ELR (cell line): ENCODE measurements at regions not wholly inside any gene's neighbourhood (a gene's known extent, or its start where the extent isn't known, plus 50 kb on each side); places are given as distances from the start of the nearest gene placed in this dataset.

Source experiments
- DNase-seq: peaks from one replicate; pipeline ENCODE4 v3.0.0-alpha.2; 2015; ENCODE audit warnings: low read depth

DNA sequence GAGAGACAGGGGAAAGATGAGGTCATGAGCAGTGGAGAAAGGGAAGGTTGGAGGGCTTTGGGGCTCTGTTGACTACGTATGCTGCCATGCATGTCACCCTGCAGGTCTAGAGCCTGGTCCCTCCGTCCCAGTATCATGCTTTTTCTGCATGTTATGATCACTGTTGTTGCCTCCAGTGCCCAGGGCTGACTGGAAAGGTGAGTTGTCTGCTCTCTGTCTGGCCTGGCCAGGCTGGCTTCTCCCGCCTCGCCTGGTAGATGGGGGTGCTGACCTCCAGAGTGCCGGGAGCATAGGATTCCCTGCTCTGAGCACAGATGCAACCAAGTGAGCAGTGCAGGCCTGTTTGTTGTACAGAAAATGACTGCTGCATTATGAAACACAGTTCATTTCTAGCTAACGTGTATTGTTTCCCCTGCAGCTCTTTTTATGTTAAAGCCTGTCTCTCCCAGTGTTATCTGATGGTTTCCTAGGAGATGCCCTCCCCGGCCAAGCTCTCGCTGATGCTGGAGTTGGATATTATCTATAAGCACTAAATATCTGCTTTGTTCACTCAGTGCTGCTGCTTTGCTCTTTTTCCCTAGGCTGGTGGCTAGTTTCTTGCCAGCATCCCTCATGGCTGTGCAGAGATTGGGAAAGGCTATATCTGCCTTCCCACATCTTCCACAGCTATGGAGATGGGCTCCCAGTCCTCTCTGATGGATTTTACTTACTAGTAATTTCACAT lies 158.2 kb downstream of the TDRD15 start:
- DNase-seq: no peak

DNA sequence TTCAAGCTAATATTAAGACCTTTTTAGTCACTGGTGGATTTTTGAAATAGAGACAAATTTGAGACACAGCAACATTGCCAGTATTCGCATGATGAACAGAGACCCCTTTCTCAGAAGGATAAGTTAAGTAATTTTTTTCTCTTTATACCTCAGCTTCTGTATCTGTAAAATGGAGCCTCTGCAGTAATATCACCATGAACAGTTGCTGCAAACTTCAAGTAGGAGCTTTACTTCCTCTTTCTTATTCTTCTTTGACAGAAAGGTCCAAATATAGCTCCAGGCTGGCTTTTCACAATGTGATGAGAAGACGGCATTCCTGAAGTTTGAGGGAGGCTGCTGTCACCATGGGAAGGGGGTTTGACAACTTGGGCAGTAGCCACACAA lies 158.7 kb downstream of the TDRD15 start:
- no peak for DNase-seq

DNA sequence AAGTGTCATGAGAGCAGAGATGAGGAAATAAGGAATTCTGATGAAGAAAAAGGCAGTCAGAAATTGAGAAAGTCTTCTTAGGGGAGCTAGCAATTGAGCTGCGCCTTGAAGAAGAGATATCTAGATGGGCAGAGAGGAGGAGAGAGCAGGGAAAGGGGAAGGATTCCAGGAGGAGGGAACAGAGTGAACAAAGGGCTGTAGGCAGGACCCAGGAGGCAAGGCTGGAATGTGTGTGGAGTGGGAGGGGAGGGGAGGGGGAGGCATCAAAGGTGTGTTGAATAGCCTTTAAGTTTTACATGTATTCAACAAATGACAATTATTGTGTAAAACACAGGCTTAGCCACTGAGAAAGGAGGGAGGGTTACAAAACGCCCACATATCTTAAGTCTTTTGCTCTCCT lies 164.5 kb downstream of the TDRD15 start:
- no peak for DNase-seq

DNA sequence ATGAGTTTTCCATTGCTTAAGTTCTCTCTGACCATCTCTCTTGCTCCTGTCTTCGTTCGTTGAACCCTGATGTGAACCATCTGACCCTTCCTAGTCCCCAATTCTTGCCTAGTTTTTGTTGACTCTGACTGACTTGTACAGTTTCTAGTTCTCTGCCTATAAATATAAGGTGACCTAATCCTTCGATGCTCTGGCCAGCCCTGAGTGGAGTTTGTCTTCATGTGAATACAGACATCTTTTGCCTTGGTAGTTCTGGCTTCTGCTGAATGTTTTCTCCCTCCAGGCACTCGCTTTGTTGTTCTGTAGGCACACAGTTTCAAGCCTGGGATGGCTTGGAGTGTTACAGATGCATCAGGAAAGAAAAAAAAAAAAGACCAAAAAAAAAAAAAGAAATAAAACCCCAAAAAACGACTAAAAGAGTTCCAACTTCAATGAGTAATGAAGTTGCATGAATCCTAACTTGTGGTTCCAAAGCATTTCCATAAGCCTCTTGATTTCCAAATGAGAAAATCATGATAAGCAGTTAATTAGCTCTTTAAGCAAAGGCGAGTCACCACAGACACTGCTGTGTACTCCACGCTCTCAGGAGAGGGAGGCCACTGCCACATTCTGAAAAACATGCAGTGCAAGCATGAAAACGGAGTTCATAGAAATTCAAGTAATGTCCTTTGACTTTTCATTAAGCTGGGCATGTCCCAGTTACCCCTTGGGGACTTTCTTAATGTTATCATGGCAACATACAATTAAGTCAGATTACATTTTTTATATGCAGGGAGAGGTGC lies 165.2 kb downstream of the TDRD15 start:
- DNase-seq: no peak

DNA sequence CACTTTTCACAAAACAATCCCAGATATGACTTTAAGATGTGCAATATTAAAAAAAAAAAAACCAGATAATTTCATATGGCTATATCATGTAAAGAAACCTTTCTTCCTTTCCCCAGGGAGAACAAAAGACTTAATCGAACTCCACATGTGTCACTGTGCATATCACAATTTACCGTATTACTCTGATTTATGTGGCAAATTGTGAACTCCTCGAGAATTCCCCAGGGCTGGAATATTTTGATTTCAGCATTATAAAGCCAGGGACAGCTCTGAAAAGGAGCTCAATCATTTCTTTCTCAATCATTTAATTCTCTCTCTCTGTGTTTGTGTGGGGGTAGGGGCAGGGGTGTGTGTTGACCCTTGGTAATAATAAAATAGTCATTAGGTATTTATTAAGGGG lies 165.8 kb downstream of the TDRD15 start:
- no peak for DNase-seq

DNA sequence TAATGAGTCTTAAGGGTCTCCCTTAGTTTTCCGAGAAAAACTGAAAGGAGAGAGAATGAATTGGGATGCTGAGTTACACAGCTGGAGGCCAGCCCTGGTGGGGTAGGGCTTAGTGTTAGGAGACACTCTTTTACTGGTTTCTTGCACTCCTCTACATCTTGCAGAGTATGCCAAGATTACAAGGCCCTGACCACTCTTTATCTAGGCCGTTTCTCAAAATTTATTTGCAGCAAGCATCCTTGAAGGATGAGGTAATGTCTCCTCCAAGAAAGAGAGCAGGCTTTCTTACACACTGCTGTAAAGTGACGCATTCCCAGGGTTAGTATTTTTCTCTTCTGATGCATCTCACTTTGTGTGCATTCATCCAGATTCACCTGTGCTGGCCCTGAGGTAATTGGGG lies 166.2 kb downstream of the TDRD15 start:
- no peak for DNase-seq

DNA sequence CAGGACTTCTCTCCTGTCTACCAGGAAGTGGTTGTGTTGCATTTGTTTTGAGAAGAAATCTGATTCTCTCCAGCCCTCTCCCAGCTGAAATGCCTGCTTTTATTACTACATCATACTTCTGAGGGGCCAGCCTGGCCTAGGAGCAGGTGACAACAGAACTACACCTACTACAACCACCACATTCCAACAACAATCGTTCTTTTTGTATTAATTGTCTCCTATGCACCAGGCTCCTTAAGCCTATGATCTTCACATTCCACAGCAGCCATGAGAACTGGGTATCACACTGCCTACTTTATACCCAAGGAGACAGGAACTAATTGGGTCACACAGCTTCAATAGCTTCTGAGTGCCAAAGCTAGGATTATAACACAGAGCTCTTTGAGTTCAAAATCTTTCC lies 167.7 kb downstream of the TDRD15 start:
- no peak for DNase-seq

DNA sequence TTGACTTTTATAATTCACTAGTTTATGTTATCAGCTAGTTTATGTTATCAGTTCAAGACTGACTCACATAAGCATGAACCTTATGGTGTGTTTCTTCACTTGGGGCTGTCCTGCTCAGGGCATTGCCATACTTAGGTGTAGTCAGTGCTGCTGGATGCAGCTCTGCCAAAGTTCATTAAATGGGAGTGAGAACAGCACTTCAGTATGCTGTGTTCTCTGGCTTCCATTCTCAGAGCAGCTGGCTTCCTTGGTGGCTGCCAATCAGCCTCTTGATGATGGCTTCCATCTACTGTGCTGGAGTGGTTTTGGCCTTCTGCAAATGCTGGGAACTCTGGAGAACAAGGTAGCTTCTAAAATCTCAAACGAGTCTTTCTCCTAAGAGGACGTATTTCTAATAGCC lies 170.7 kb downstream of the TDRD15 start:
- DNase-seq: no peak

DNA sequence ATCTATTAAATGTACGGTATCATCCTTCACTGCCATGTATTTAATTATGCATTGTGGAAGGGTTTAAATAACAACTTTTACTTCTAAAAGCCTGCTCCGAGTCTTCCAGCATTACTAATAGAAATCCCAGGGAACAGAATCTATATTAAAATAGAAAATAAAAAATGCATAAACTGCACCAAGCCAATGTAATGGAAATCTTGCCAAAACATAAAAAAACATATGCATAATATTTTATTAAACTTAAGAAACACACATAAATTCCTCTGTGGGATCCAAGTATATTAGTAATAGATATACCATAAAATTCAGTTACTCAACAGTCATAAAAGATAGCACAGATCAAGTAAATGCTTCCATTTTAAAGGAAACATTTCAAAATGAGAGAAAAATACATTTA lies 175.6 kb downstream of the TDRD15 start:
- no peak for DNase-seq

DNA sequence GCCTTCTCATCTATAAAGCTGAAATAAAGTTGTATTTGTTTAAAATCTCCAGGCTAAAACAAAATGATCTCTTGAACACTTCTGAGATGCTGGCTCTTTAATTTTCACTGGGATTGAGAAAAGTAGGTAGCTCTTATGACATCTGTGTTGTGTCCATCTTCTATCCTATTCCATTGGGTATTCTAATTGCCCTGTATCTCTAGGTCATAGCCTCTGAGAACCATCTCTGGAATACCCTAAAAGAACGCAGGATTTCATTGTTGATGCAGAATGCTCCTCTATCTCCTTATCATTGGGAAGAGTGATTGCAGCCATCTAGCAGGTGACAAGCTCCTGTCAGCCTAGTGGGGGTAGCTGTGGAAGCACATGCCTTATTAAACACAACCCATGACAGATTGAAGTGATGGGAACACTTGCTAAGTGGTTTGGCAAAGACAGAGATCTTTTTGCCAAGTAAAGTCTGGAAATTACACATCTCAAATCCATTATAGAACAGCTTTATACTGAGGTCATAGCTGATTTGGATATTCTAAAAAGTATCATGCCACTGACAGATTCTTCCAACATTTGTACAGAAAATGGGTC lies 178.2 kb downstream of the TDRD15 start:
- no peak for DNase-seq

DNA sequence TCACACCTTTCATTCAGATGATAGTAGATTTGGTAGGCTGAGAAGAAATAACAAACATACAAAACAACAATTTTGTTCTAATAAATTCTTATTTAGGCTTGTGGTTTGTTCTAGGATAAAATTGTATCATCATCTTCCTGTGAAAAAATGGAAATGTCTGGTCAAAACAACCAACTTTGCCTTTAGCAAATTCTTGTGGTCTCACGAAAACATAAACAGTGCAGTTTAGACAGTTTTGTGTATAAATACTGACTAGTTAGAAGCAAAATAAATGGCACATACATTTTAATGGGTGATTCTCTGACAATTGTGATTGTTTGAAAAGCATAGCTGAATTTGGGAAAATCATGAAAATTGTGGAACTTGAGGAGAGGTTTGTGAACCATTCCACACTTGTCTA lies 180.1 kb downstream of the TDRD15 start:
- DNase-seq: no peak

DNA sequence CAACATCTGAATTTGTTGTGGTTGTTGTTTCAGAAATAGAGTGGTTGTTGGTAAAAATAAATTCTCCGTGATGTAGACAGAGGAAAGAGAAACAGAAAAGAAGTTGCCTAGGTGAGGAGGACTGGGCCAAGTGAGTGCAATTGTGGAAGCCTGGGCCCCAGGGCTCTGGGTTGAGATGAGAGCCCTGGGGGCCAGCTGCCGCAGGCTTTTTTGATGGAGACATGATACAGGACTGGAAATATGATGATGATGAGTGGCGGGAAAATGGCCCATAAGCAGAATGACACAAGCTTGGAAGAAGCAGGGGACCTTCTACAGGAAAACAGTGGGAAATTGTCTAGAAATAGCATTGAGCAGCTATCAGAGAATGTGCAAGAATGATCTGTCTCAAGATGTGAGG lies 181.8 kb downstream of the TDRD15 start:
- no peak for DNase-seq

DNA sequence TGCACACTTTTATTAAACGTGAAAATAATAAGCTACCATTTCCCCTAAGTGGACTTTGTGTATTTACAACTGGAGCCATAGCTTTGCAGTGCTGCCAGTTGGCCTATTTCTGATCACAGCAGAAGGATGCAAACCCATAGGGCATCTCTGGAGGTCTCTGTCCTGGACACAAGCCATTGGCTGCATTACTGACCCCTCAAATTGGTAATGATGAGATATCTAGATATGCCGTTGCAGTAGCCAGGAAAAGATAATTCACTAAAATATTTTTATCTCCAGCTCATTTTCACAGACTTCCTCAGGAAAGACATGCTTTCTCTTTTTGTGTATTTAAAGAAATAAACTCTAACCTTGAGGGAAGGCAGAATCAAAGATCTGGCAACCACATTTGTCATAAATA lies 182.5 kb downstream of the TDRD15 start:
- DNase-seq: no peak

DNA sequence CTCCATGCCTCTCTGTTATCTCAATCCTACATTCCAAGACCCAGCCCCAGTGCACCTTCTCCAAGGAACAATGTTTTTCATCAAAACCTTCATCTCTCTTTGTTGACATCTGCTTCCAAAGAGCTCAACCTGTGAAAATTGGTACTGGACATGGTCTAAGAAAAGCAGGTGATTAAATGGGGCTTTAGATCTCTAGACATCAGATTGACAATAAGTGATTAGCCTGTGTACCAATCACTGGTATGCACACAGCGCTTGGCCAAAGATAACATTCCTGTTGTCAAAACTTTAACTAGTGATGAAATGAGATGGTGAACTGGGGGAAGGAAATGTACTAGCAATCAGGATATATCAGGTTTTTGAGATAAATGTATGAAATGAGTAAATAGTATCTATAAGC lies 183.3 kb downstream of the TDRD15 start:
- DNase-seq: no peak

DNA sequence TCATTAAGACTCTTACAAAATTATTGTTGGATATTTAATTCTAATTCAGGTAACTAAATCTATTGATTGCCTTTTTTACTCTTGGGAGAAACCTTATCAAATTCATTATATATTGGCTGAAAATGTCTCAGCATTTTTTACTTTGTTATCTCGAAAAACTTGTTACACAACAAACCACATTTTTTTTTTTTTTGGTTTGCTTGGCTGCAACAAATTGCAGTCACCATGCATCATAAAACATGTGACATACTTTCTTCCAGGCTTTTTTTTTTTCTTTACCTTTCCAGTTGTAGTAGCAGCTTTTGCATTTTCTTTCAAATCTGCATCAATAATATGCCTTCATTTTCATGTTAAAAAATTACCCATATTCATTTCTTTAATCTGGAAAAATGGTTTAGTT lies 186.7 kb downstream of the TDRD15 start:
- no peak for DNase-seq

DNA sequence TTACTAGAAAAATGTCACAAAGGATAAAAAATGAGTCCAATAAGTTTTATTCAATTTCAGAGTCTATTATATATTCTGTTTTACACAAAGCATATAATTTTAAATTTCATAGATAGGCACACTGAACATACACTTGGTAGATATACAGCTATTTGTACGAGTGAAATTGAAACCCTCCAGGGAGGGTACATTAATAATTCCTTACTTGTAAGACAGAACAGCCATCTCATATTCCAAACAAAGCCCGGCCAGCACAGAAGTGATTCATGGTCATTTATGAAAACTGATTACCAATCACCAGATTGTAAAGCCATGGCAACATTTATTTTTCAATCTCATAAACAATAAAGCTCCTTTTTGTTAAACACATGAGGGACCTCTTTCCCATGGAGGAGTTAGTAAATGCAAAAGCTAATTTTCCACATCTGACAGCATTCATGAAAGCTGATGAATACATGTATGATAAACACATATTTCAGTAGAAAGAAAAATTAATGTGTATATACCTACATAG lies 190.6 kb downstream of the TDRD15 start:
- DNase-seq: no peak

DNA sequence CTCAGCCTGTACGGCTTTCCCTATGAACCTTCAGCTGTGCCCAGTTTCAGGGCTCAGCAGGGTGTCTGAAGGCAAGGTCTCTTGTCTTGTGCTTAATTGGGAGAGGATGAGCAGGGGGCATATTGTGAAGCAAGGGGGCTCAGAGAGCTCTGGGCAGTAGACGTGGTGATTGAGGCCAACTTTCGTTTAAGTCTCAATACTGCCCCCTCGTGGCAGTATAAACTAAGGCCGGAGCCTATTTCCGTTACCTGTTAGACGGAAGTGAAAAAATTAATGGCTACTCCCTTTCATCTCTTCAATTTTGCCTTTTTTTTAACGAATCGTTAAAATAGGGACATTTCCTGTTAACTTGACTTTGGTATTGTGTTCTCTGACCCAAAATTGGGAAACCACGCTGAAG lies 193.4 kb downstream of the TDRD15 start:
- DNase-seq: peak; percentile 18

DNA sequence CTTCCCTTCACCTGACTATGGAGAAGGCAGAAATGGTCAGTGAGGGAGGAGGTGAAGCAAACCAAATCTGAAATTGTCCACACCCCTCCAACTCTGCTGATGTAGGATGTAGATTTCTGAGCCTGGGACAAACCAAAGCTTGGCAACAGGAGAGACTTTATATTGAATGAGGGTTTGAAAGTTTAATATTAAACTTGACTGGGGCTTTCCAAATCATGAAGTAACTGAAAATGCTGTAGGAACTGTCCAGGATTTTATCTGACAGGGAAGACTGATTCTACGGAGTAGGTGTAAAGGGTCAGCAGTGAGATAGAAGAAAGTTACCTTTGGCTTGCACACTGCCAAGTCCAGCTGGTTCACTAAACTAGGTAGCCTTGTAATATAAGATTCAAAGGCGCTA lies 194.5 kb downstream of the TDRD15 start:
- DNase-seq: no peak

DNA sequence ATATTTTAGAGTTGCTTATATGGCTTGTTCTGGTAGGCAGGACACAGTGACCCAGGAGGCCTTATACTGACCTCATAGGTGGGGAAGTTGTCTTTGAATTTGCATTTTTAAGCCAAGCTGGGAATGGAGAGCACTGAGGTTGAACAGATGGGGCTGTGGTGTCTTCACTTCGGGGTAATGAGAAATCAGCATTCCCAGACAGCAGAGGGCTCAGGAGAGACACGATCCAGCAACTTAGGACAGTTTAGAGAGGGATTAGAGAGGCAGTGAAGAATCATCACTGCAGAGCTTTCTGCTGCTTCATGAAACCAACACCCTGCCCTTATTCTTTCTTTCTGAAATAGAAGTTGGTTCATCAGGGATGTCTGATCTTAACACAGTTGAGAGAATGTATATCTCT lies 202.4 kb downstream of the TDRD15 start:
- no peak for DNase-seq

DNA sequence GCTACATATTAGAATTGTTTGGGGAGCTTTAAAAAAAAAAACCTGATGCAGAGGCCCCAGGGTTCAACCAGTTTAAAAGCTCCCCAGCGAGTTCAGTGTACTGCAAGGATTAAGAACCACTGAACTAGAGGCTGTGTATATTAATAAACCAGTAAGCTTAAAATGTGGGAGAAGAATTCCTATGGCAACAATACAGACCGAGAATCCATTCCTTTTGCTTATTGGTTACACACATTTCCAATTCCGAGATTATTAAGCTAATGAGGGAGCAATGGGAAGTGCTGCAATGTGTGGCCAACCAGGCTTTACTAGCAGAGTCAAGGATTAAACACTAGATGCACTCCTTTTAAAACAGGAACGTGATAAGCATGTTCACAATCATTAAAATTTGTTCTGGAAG lies 204.4 kb downstream of the TDRD15 start:
- DNase-seq: no peak

DNA sequence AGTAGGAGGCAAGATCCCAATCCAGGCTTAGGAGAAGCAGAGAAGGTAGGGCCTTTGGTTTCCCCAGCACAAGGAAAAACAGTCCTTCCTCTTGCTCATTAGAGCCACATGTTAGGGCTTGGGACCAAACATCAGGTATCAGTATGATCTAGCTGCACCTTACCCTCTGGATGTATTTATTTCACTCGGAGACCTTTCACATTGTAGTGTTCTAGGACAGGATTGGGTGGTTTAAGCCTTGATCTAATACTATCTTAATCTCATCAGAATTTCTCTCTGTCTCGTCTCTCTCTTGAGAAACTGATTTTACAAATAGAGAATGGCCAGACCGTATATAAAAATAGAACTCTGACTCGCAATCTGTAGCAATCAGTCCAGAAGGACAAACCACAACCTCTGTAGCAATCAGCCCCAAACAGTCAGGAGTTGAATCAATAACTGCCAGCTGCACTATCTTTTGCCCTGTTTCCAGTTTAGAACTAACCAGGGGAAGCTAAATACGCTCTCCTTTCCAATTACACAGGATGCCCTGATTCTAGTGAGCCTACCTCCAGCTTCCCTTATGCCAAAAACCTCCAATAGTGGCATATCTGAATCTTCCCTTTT lies 207.1 kb downstream of the TDRD15 start:
- DNase-seq: no peak

DNA sequence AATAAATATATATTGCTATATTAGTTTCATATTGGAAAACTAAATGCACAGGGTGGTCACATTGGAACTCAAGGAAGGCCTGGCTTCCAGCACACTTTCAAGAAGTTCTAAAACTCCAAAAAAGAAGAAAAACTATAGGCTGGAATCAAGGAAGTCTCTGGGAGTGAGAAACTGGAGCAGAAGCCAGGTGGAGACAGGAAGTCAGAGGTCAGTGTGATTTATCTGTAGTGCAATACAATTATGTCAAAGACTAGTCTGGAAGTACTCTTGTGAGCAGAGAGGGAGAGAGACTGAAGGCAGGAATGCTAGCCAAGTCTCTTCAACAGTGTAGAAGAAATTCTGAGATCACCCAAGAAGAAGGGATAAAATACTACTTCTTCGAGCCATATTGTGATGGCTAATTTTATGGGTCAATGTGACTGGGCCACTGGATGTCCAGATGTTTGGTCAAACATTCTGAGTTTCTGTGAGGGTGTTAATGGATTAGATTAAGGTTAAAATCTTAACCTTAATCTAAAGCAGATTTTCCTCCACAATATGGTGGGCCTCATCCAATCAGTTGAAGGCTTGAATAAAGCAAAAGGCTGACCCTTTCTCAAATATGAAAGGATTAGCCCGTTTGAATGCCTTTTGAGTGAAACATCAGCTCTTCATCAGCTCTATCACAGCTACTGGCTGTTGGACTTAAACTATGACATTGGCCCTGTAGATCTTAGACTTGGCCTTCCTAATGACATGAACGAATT lies 208.0 kb downstream of the TDRD15 start:
- no peak for DNase-seq
